ENCODE measurements at regions not wholly inside any gene's neighbourhood (a gene's known extent, or its start where the extent isn't known, plus 50 kb on each side); places are given as distances from the start of the nearest gene placed in this dataset.
"Not testable (repeated sequence)": the region's sequence is repeated elsewhere in the genome, so short reads cannot be mapped to it uniquely, and the experiment has no call there.

- DNase-seq (ENCODE audit: low read depth), result no peak
Measured at GRCh38 chr4:148868191-148868590, 426.0 kb upstream of the NR3C2 start.

GRCh38 chr4:148866666-148867065, 424.5 kb upstream of the NR3C2 start:
- DNase-seq (ENCODE audit: low read depth), result no peak

DNA sequence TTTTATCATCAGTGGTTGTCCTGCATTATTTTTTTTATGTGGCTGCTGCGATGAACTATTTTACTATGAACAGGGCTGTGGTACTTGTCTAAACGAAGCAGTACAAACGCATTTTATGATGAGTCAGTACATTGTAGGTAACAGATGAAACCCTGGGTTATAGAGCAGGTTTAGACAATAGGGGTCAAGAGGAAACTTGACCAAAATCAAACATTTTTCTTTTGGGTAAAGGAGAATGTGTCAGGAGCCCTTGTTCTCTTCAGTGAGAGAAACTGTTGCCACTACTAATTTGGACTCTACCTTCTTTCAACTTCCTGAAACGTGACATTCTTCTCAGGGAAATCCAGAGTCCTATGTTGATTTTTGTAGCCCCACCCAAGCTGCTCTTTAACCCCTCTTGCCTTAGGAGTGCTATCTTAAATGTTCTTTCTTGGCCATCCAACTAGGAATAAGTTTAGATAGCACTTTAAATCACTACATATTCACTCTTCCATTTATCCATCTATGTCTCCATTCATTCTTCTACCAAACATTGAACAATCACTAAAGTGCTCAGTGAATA, 415.8 kb upstream of the NR3C2 start:
- DNase-seq (ENCODE audit: low read depth), result no peak

GRCh38 chr4:148857239-148857972, 415.2 kb upstream of the NR3C2 start:
- no peak for DNase-seq (ENCODE audit: low read depth)

- DNase-seq (ENCODE audit: low read depth), result no peak
Measured at GRCh38 chr4:148854203-148854602, 412.0 kb upstream of the NR3C2 start.

DNA sequence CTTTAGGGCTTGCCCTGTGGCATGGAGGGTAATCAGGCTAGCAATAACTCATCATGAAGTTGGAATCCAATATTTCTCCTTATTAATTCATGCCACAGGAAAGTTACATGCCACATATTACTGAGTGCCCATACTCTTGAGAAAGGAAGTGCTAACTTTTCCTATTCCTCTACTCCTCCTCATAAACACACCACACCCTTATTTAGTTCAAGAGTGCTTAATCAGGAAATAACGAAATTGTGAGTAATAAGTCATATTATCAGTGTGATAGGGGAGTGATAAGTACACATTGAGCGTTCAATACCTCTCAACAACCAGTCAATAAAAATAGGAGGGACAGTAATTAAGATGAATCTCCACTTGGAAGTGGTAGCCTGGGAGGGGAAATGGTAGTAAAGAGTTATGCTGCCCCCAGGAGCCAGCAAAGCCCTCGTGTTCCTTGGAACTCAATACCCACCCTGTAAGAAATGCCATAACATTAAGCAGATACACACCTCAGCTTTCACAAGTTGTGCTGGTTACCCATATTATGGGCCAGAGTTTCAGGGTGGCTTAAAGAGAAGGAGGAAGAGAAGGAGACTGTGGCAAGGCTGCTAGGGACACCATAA, 410.0 kb upstream of the NR3C2 start:
- DNase-seq (ENCODE audit: low read depth), result no peak

GRCh38 chr4:148850257-148850995, 408.2 kb upstream of the NR3C2 start:
- no peak for DNase-seq (ENCODE audit: low read depth)

- DNase-seq (ENCODE audit: low read depth), result no peak
Measured at GRCh38 chr4:148849581-148849980, 407.4 kb upstream of the NR3C2 start.

DNA sequence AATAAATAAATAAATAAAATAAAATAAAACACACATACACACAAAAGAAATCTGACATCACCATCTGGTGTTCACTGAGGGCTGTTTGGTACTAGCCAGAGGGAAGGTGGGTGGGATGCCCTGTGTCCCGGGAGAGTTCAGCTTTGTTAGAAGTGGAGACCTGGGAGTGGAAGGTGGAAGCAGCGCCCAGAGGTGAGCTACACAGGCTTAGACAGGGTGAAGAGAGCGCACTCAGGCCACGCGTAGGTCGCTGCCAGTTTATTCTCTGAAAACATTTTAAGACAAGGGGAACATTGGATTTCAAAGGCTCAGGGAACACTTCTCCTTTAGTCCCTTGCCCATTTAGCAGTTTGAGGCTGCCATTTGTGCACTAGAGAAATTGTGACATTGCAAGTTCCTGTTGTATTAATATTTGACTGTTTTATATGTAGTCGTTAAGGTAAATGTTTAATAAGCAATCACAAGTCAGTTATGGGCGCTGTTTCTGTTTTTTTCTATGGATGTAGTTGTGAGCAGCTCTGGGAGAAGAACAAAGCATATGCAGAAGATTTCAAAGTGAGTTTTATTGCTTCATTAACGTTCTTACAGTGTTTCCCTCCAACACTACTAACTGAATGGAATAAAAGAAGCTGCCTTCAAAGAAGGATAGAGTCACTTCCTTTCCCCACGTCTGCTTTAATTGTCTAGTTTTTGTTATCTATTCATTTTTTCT, 405.5 kb upstream of the NR3C2 start:
- no peak for DNase-seq (ENCODE audit: low read depth)

- no peak for DNase-seq (ENCODE audit: low read depth)
Measured at GRCh38 chr4:148845609-148846008, 403.4 kb upstream of the NR3C2 start.

GRCh38 chr4:148843625-148844024, 401.4 kb upstream of the NR3C2 start:
- DNase-seq (ENCODE audit: low read depth), result no peak

DNA sequence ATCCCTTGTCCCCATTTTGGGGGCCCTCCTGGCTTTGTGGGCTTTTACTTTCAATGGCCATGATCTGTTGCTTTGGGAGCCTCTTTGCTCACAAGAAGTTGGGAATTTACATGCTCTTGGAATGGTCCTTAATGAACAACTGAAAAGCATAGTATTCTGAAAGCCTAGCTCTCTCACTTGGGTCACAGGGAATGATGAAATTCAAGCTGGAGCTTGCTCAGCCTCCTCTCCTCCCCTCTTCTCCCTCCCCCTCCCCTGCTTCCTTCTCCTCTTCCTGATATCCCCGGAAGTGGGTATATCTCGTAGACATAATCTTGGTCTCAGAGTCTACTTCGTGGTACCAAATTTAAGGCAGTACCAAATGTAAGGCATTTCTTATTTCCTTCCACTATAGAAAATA, 400.6 kb upstream of the NR3C2 start:
- no peak for DNase-seq (ENCODE audit: low read depth)

DNA sequence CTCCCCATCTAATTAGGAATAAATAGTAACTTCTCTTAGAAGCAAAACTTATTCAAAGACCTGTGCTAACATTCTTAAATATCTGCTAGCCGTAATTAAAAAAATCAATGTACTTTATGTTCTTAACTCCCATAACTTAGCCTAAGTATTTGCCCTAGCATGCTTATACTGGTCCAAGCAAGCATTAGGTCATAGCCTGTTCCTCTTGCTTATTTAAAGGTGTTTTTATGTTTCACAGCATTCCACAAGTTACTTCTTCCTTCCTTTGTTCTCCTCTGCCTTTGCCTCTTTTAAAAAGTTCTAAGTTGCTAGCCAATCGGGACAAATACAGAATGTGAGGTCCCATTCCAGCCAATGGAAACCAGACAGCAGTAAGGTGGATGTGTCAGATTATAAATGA, 395.4 kb upstream of the NR3C2 start:
- DNase-seq (ENCODE audit: low read depth), result not testable (repeated sequence)

DNA sequence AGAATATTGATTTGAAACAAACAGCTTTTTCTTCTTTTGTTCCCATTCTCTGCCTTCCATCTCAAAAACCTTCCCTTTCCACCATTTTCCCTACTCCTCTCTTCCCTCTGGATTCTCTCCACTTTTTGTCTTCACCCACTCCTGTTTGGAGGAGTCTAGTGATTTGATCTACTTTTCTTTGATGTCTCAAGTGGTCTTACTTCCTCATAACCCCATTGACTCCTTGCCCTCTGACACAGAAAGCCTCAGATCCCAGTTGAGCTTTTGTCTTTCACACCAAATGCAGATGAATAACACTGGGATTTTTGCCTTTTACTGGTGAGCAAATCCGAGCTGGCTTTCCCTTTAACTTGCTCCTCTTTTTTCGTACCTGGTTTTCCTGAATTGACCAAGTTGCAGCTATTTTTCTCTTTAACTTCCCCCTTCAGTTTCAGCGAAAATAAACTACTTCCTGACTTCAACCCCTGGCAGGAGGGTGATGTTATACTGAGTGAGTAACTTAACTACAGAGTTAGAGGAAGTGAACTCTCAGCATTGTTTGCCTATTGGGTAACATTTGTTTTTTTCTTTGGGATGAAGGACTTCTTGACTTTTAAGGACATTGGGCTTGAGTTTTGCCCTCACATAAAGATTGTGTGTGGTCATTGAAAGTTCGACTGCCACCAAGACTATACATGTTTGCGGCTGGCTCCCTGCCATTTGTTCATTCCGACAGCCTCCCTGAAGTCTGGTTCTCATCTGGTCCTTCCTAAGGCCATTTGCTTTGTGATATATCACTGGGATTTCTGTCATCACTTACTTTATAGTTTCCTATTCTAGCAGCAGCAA, 392.8 kb upstream of the NR3C2 start:
- no peak for DNase-seq (ENCODE audit: low read depth)

DNA sequence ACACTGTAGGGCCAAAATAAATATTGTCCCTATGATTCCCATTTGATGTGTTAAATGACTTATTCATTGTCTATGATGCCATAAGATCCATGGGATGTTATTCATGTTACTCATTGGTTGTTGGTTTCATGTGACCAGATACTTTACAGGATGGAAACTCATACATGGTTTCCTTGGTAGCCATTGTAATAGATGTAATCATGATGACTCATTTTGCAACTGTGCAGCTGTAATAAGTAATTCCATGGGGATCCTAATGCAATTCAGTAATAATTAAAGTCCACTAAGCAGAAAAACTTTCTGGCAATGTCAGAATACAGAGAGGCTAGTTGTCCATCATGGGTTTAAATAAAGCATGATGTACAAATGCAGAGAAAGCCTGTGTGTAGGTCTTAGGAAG, 389.7 kb upstream of the NR3C2 start:
- no peak for DNase-seq (ENCODE audit: low read depth)

GRCh38 chr4:148828291-148828690, 386.1 kb upstream of the NR3C2 start:
- no peak for DNase-seq (ENCODE audit: low read depth)

DNA sequence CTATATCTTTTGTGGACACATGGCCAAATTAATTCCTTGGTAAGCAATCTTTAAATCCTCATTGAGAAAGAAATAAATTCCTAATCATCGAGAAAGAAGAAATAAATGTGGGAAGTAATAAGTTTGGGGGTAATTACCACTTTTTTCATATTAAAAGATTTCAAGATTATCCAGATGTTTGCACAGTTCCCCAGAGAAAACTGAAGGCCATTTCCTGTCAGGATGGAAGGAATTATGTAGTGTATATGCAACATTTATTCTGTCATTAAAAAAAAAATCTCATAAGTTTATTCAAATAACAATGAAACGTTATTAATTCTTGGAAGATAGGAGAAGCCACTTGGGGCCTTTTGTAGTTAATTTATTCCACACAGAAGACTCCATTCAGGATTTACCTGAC, 385.6 kb upstream of the NR3C2 start:
- no peak for DNase-seq (ENCODE audit: low read depth)

DNA sequence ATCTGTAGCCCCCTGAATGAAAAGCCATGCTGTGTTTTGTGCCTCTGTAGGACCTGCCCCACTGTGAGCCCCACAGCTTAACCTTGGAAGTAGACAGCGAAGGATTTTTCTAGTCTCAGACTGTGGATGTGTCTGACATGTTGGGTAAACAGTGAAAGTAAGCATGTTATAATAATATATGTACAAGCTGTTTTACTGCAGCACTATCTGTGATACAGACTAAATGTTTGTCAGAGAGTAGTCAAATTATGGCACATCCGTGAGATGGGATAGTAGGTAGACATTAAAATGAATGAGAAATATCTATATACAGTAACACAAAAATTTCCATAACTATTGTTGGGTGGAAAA, 381.2 kb upstream of the NR3C2 start:
- no peak for DNase-seq (ENCODE audit: low read depth)

DNA sequence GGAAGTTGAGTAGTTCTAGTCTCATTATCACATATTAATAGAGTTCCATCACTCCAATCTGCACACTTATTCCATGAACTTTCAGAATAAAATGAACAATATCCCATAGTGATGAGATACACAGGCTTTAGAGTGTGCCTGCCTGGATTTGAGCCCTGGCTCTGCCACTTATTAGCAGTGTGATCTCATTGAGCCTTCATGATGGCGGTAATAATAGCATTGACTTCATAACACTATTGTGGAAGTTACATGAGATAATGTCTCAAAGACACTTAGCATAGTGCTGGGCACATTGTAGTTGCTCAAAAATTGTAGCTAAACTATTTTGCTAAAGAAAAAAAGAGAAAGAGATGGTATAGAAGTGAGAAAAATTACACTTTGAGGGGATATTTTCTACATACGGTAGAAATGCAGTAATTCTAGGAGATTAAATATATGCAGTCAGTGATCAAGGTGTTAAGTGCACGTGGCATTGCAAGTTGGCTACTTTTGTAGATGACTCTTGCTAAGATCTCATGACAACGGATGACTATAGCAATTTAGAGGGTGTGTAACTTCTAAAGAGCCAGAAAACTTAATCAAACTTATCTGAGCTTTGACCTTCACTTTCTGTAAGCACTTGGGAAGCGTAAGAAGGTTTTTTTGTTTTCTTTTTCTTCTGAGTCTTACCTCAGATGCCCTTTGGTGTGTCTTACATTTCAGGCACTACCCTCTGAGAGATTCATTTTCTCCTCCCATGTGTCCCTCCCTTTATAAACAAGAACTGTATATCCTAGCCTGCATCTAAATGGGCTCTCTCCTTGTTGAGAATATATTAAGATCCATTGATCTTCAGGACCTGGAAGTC, 380.6 kb upstream of the NR3C2 start:
- no peak for DNase-seq (ENCODE audit: low read depth)

- DNase-seq (ENCODE audit: low read depth), result no peak
Measured at GRCh38 chr4:148814030-148814429, 371.8 kb upstream of the NR3C2 start.

DNA sequence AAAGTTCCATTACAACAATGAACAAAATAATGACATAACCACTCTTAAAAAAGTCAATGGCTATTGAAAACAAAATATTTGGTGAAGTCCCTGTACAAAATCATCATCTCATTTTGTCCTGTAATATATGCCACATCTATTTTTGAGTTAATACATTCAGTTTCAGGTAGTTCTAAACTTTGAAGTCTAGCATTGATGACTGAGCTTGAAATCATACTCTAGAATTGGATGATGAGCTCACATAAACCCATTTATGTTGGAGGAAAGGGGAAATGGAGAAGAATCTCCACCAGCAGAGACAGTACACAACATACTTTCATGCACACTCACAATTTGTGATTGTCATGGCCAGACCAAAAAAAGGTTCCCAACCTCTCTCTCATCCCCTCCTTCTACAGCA, 371.1 kb upstream of the NR3C2 start:
- no peak for DNase-seq (ENCODE audit: low read depth)
